Tibial nerve (tissue), 4 donors: ENCODE measurements at regions not wholly inside any gene's neighbourhood (a gene's known extent, or its start where the extent isn't known, plus 50 kb on each side); places are given as distances from the start of the nearest gene placed in this dataset.

ENCODE experiments used
- DNase-seq, 2 donors: peaks; one replicate each; pipeline ENCODE4 v3.0.0-alpha.2; 2019; ENCODE audit warnings: low spot score in 2 of 2
- H3K27ac ChIP-seq, 4 donors: fragments of 200-600 bp; sonication (generic) in 3 of 4; one replicate each; pipeline ENCODE4 v1.5.1; 2017 to 2019; ENCODE audit warnings: mild to moderate bottlenecking in 1 of 4
- H3K27me3 ChIP-seq, 2 donors: fragments of 200-600 bp; sonication (generic) in 1 of 2; one replicate each; pipeline versions ENCODE4 v1.5.1 to v1.6.0; 2017 to 2019
- H3K36me3 ChIP-seq, 3 donors: fragments of 200-600 bp; sonication (generic); one replicate each; pipeline ENCODE4 v1.5.1; 2018 to 2019
- H3K4me1 ChIP-seq, 4 donors: fragments of 200-600 bp; sonication (generic) in 3 of 4; one replicate each; pipeline ENCODE4 v1.5.1; 2017 to 2019
- H3K4me3 ChIP-seq, 4 donors: fragments of 200-600 bp; sonication (generic) in 3 of 4; one replicate each; pipeline ENCODE4 v1.5.1; 2017 to 2019; ENCODE audit warnings: mild to moderate bottlenecking in 1 of 4, moderate library complexity in 1 of 4
- H3K9me3 ChIP-seq, 4 donors: fragments of 200-600 bp; sonication (generic) in 3 of 4; one replicate each; pipeline ENCODE4 v1.5.1; 2017 to 2019
- CTCF ChIP-seq, 5 experiments: fragments of 200-600 bp in 3 of 5; fragments of 450-650 bp in 2 of 5; sonication (generic) in 3 of 5; IDR thresholded peaks; one replicate each; pipeline ENCODE4 v1.5.1; 2016 to 2019; ENCODE audit warnings: antibody characterized with exemption in 5 of 5, mild to moderate bottlenecking in 3 of 5, moderate library complexity in 2 of 5
- EP300 ChIP-seq, 2 donors: sonication (generic); formaldehyde crosslinking; IDR thresholded peaks; one replicate each; pipeline ENCODE4 v1.6.1; 2017; ENCODE audit warnings: antibody characterized with exemption in 2 of 2, mild to moderate bottlenecking in 1 of 2
- POLR2A ChIP-seq, 2 donors: fragments of 450-650 bp; IDR thresholded peaks; one replicate each; pipeline ENCODE4 v1.6.1; 2017; ENCODE audit warnings: antibody characterized with exemption in 2 of 2, mild to moderate bottlenecking in 2 of 2, moderate library complexity in 2 of 2
- WGBS, 2 donors: methylation state at CpG; one replicate each; pipeline ENCODE4 v1.1.5; 2018; 5-methylcytosine and 5-hydroxymethylcytosine counted together

DNA sequence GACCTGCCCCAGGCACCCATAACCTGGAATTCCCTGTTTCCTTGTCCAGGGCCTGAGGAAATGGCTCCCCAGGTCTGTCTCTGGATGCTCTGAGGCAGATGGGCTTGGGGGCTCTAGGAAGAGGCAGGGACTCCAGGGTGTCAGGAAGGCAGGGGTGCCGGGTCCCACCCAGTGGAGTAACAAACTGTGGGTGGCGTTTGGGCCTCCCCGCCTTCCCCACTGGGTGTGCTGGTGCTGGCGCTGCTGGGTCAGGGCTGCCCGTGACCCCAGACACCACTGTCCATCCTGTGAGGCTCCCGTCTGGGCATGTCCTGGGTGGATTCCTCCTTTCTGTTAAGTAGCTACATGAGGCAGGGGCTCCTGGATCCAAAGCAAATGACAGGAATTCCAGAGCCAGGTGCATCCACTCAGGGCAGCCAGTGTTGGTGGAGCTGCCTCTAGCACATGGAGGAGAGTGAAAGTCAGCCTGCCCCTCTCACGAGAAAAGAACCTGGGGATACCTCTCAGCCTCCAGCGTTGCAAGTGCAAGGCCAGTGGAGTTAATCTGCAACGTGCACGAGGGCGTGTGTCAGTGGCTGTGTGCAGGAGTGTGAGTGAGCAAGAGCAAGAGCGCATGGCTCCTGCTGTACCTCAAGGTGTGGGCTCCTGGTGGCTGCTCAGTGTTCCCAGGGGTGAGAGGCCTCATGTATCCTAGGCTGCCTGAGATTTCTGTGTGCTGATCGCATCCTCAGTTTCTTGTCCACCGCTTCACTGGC lies 403.1 kb downstream of the TMEM121 start:
- Histone ChIP-seq H3K36me3 (no peaks in the 10 kb centered on the region), H3K27me3 (no peaks in the 10 kb centered on the region), H3K4me3 (no peak overlapping the region), H3K9me3 (peaks cover 0 to 35% (median 0%) of the 10 kb centered on the region in 4 donors), H3K27ac (no peak overlapping the region), H3K4me1 (no peaks in the 10 kb centered on the region)
- 79 to 90% methylated on average over 12 to 14 of the region's 14 CpGs for WGBS, 2 donors
- DNase-seq: no peak
- no peak for TF ChIP-seq POLR2A (IDR thresholded peaks at IDR 0.05)
- no peak for TF ChIP-seq CTCF (IDR thresholded peaks at IDR 0.05)
- no peak for TF ChIP-seq EP300 (IDR thresholded peaks at IDR 0.05)

- Histone ChIP-seq H3K9me3 (peaks cover 0 to 35% (median 3%) of the 10 kb centered on the region in 4 donors), H3K27ac (no peak overlapping the region), H3K4me1 (no peaks in the 10 kb centered on the region), H3K27me3 (no peaks in the 10 kb centered on the region), H3K36me3 (no peaks in the 10 kb centered on the region), H3K4me3 (no peak overlapping the region)
- TF ChIP-seq POLR2A (IDR thresholded peaks at IDR 0.05): no peak
- no peak for TF ChIP-seq CTCF (IDR thresholded peaks at IDR 0.05)
- TF ChIP-seq EP300 (IDR thresholded peaks at IDR 0.05): no peak
- 85 to 87% methylated on average over 5 of the region's 5 CpGs for WGBS, 2 donors
- DNase-seq: no peak
Observed at GRCh38 chr14:105930572-105930971, 404.2 kb downstream of the TMEM121 start.

DNA sequence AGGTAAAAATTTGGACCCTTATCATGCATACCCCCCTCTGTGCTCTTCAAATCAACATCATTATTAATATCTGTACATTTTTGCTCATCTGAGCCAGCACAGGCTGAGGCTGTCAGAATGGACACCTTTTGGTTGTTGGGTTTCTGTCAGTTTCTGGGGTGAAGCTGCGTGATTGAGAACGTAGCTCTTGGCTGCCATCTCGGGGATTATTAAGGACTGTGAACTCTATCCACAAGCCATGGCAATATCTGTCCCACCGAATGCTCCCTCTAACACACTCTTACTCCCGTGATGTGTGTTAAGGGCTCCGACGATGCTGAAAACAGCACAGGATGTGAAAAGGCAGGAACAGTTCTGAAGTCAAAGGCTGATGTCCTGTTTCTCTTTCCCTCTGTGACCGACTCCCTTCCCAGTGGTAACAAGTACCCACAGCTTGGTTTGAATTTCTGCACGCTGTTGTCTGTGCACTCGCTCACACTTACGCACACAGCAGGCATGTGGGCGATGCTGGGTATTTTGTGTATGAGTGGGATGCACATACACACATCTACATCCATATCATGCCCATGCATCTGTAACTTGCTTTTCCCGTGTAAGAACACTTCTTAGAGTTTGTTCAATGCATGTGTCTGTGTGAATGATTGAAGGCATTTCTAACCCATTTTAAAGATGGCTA lies 405.6 kb downstream of the TMEM121 start:
- TF ChIP-seq EP300 (IDR thresholded peaks at IDR 0.05) (no peak), POLR2A (IDR thresholded peaks at IDR 0.05) (no peak), CTCF (IDR thresholded peaks at IDR 0.05) (no peak)
- no peak overlapping the region for H3K4me3 ChIP-seq
- WGBS, 2 donors: 73 to 74% methylated on average over 13 of the region's 13 CpGs
- H3K36me3 ChIP-seq: no peaks in the 10 kb centered on the region
- peaks cover 0 to 34% (median 4%) of the 10 kb centered on the region in 4 donors for H3K9me3 ChIP-seq
- DNase-seq: no peak
- no peak overlapping the region for H3K27ac ChIP-seq
- H3K4me1 ChIP-seq: no peaks in the 10 kb centered on the region
- H3K27me3 ChIP-seq: no peaks in the 10 kb centered on the region

GRCh38 chr14:105933238-105933637 lies 406.9 kb downstream of the TMEM121 start:
- Histone ChIP-seq H3K27ac (no peak overlapping the region), H3K36me3 (no peaks in the 10 kb centered on the region), H3K9me3 (peaks cover 0 to 47% (median 4%) of the 10 kb centered on the region in 4 donors), H3K4me3 (no peak overlapping the region), H3K27me3 (no peaks in the 10 kb centered on the region), H3K4me1 (no peaks in the 10 kb centered on the region)
- DNase-seq: no peak
- TF ChIP-seq POLR2A (IDR thresholded peaks at IDR 0.05) (no peak), CTCF (IDR thresholded peaks at IDR 0.05) (no peak), EP300 (IDR thresholded peaks at IDR 0.05) (no peak)
- 63 to 73% methylated on average over 7 of the region's 7 CpGs for WGBS, 2 donors

GRCh38 chr14:105935384-105935783 lies 409.0 kb downstream of the TMEM121 start:
- no peak overlapping the region for H3K4me3 ChIP-seq
- DNase-seq: no peak
- no peak overlapping the region for H3K27ac ChIP-seq
- no peaks in the 10 kb centered on the region for H3K27me3 ChIP-seq
- WGBS, 2 donors: 67 to 77% methylated on average over 3 of the region's 3 CpGs
- no peaks in the 10 kb centered on the region for H3K4me1 ChIP-seq
- H3K9me3 ChIP-seq: peaks cover 0 to 69% (median 6%) of the 10 kb centered on the region in 4 donors
- no peaks in the 10 kb centered on the region for H3K36me3 ChIP-seq
- TF ChIP-seq EP300 (IDR thresholded peaks at IDR 0.05) (no peak), POLR2A (IDR thresholded peaks at IDR 0.05) (no peak), CTCF (IDR thresholded peaks at IDR 0.05) (no peak)
